ENCODE measurements at regions not wholly inside any gene's neighbourhood (a gene's known extent, or its start where the extent isn't known, plus 50 kb on each side); places are given as distances from the start of the nearest gene placed in this dataset.

- no peak for TF ChIP-seq EZH2 (optimal IDR thresholded peaks at IDR 0.05; ENCODE audit: low read depth, low read length)
- TF ChIP-seq EZH2phosphoT487 (IDR thresholded peaks at IDR 0.05; ENCODE audit: low read length), result no peak
- TF ChIP-seq CTCF (IDR thresholded peaks at IDR 0.05; ENCODE audit: low read length), result no peak
- no peak for DNase-seq
- no peaks in the 10 kb centered on the region for H3K27me3 ChIP-seq (replicated peaks; ENCODE audit: insufficient read depth, low read length)
- no peak overlapping the region for H3K4me2 ChIP-seq (ENCODE audit: low read depth, low read length)
- no peaks in the 10 kb centered on the region for H3F3A ChIP-seq (ENCODE audit: insufficient read depth, low read length)
- no peak overlapping the region for H2AFZ ChIP-seq (ENCODE audit: low read length)
- H3K36me3 ChIP-seq (replicated peaks; ENCODE audit: insufficient read depth, low read length), result no peaks in the 10 kb centered on the region
- H3K4me1 ChIP-seq (ENCODE audit: low read length), result no peaks in the 10 kb centered on the region
- no peaks in the 10 kb centered on the region for H4K20me1 ChIP-seq (ENCODE audit: insufficient read depth, low read length)
- H3K9me2 ChIP-seq (replicated peaks; ENCODE audit: insufficient read depth, low read length), result no peaks in the 10 kb centered on the region
- H3K4me3 ChIP-seq (ENCODE audit: low read length), result no peak overlapping the region
- H3K79me2 ChIP-seq (ENCODE audit: low read length), result no peaks in the 10 kb centered on the region
- no peak overlapping the region for H3K9ac ChIP-seq (ENCODE audit: low read length)
- no peak overlapping the region for H3K27ac ChIP-seq (ENCODE audit: low read length)
- no peaks in the 10 kb centered on the region for H3K9me3 ChIP-seq (replicated peaks; ENCODE audit: insufficient read depth, low read length)
These were observed 200.9 kb upstream of the MEIS1 start for GRCh38 chr2:66233981-66234380.

GRCh38 chr2:66228128-66228547, 206.8 kb upstream of the MEIS1 start:
- Histone ChIP-seq H3K36me3 (replicated peaks; ENCODE audit: insufficient read depth, low read length) (no peaks in the 10 kb centered on the region), H3K27ac (ENCODE audit: low read length) (no peak overlapping the region), H3K9me3 (replicated peaks; ENCODE audit: insufficient read depth, low read length) (no peaks in the 10 kb centered on the region), H3F3A (ENCODE audit: insufficient read depth, low read length) (no peaks in the 10 kb centered on the region), H3K79me2 (ENCODE audit: low read length) (no peaks in the 10 kb centered on the region), H3K9ac (ENCODE audit: low read length) (no peak overlapping the region), H3K4me3 (ENCODE audit: low read length) (no peak overlapping the region), H3K4me2 (ENCODE audit: low read depth, low read length) (no peak overlapping the region), H2AFZ (ENCODE audit: low read length) (no peak overlapping the region), H3K4me1 (ENCODE audit: low read length) (no peaks in the 10 kb centered on the region), H3K9me2 (replicated peaks; ENCODE audit: insufficient read depth, low read length) (no peaks in the 10 kb centered on the region), H4K20me1 (ENCODE audit: insufficient read depth, low read length) (no peaks in the 10 kb centered on the region), H3K27me3 (replicated peaks; ENCODE audit: insufficient read depth, low read length) (no peaks in the 10 kb centered on the region)
- no peak for DNase-seq
- TF ChIP-seq EZH2 (optimal IDR thresholded peaks at IDR 0.05; ENCODE audit: low read depth, low read length), result no peak
- no peak for TF ChIP-seq EZH2phosphoT487 (IDR thresholded peaks at IDR 0.05; ENCODE audit: low read length)
- TF ChIP-seq CTCF (IDR thresholded peaks at IDR 0.05; ENCODE audit: low read length), result no peak

- H3K4me2 ChIP-seq (ENCODE audit: low read depth, low read length), result no peak overlapping the region
- H4K20me1 ChIP-seq (ENCODE audit: insufficient read depth, low read length), result no peaks in the 10 kb centered on the region
- H3K79me2 ChIP-seq (ENCODE audit: low read length), result no peaks in the 10 kb centered on the region
- no peaks in the 10 kb centered on the region for H3K4me1 ChIP-seq (ENCODE audit: low read length)
- no peaks in the 10 kb centered on the region for H3K27me3 ChIP-seq (replicated peaks; ENCODE audit: insufficient read depth, low read length)
- H3K9ac ChIP-seq (ENCODE audit: low read length), result no peak overlapping the region
- H3K9me3 ChIP-seq (replicated peaks; ENCODE audit: insufficient read depth, low read length), result no peaks in the 10 kb centered on the region
- TF ChIP-seq EZH2phosphoT487 (IDR thresholded peaks at IDR 0.05; ENCODE audit: low read length) (no peak), EZH2 (optimal IDR thresholded peaks at IDR 0.05; ENCODE audit: low read depth, low read length) (no peak), CTCF (IDR thresholded peaks at IDR 0.05; ENCODE audit: low read length) (no peak)
- H3F3A ChIP-seq (ENCODE audit: insufficient read depth, low read length), result no peaks in the 10 kb centered on the region
- H3K4me3 ChIP-seq (ENCODE audit: low read length), result no peak overlapping the region
- DNase-seq, result no peak
- H2AFZ ChIP-seq (ENCODE audit: low read length), result no peak overlapping the region
- no peak overlapping the region for H3K27ac ChIP-seq (ENCODE audit: low read length)
- H3K9me2 ChIP-seq (replicated peaks; ENCODE audit: insufficient read depth, low read length), result no peaks in the 10 kb centered on the region
- H3K36me3 ChIP-seq (replicated peaks; ENCODE audit: insufficient read depth, low read length), result no peaks in the 10 kb centered on the region
These were observed 217.8 kb upstream of the MEIS1 start for GRCh38 chr2:66217039-66217585.
